Heart left ventricle (tissue), 16 donors: ENCODE measurements at regions not wholly inside any gene's neighbourhood (a gene's known extent, or its start where the extent isn't known, plus 50 kb on each side); places are given as distances from the start of the nearest gene placed in this dataset.

Source experiments
- ATAC-seq, 4 donors: fragments of 200-7000 bp; cut with Tn5 transposase; one replicate each; pipeline ENCODE4 v1.9.1; 2020 to 2022; ENCODE audit warnings: moderate library complexity in 4 of 4, mild to moderate bottlenecking in 3 of 4, moderate number of reproducible peaks in 1 of 4
- DNase-seq, 5 donors: peaks; one replicate each; pipeline ENCODE4 v3.0.0-alpha.2; 2020
- H3K27ac ChIP-seq, 12 donors: fragments of 200-600 bp; sonication (generic) in 4 of 12; one replicate each; pipeline versions ENCODE4 v1.5.0 to v1.8.0; 2016 to 2022; ENCODE audit warnings: mild to moderate bottlenecking in 2 of 12
- H3K27me3 ChIP-seq, 9 donors: fragments of 200-600 bp; sonication (generic) in 2 of 9; one replicate each; pipeline versions ENCODE4 v1.5.1 to v1.8.0; 2016 to 2022; ENCODE audit warnings: mild to moderate bottlenecking in 3 of 9
- H3K36me3 ChIP-seq, 9 donors: fragments of 200-600 bp; sonication (generic) in 2 of 9; one replicate each; pipeline versions ENCODE4 v1.5.0 to v1.8.0; 2018 to 2022; ENCODE audit warnings: mild to moderate bottlenecking in 2 of 9
- H3K4me1 ChIP-seq, 12 donors: fragments of 200-600 bp; sonication (generic) in 4 of 12; one replicate each; pipeline versions ENCODE4 v1.5.0 to v1.8.0; 2016 to 2022; ENCODE audit warnings: mild to moderate bottlenecking in 3 of 12
- H3K4me3 ChIP-seq, 12 donors: fragments of 200-600 bp; sonication (generic) in 4 of 12; one replicate each; pipeline versions ENCODE4 v1.5.0 to v1.8.0; 2017 to 2022; ENCODE audit warnings: mild to moderate bottlenecking in 9 of 12, moderate library complexity in 4 of 12
- H3K9me3 ChIP-seq, 12 donors: fragments of 200-600 bp; sonication (generic) in 4 of 12; one replicate each; pipeline versions ENCODE4 v1.5.0 to v1.8.0; 2016 to 2022; ENCODE audit warnings: mild to moderate bottlenecking in 1 of 12
- POLR2A ChIP-seq, 2 donors: fragments of 450-650 bp; IDR thresholded peaks; one replicate each; pipeline ENCODE4 v1.6.1; 2017; ENCODE audit warnings: antibody characterized with exemption in 2 of 2, mild to moderate bottlenecking in 2 of 2, moderate library complexity in 2 of 2
- WGBS, 4 donors: extraction: QIAGEN DNeasy Blood & Tissue Kit in 2 of 4; methylation state at CpG; one replicate each; pipeline versions ENCODE4 v1.1.5 to v1.1.7; 2013 to 2018; 5-methylcytosine and 5-hydroxymethylcytosine counted together
- intact Hi-C, 10 donors: fragments of 100-400 bp; cut with DNase I; formaldehyde crosslinking; loops; one replicate each; pipeline versions ENCODE4 v1.11.1 to v1.14.2; 2022
- TF ChIP-seq, protein P1 (sequence below), 12 donors: fragments of 200-600 bp; sonication (generic) in 4 of 12; IDR thresholded peaks; one replicate each; pipeline versions ENCODE4 v1.5.0 to v1.8.0; 2018 to 2022; ENCODE audit warnings: antibody characterized with exemption in 12 of 12, mild to moderate bottlenecking in 5 of 12
- donor health status: ischemic (EF 13 %, LVEDD 7.1; RV severe dilation, severe dysfunction).
- donor health status: healthy with polysubstance abuse.
- donor health status: DM: no; HTN: yes; CAD: no.
- donor health status: DM: no; HTN: no; CAD: no.
- donor health status: ischemic (EF 25% LVEDD 6.9; RV normal size, moderate dysfunction).
- donor health status: ischemic (EF 25% LVEDD 5.7; RV mildly dilated, moderate dysfunction).
- donor health status: healthy.
- donor health status: DM: yes; HTN: yes; CAD: no.
- donor health status: ischemic (EF 35%, LVEDD 5.7; RV mildly dilated, moderate dysfunction).
- donor health status: nonischemic (EF 11% LVEDD 7.7; RV severe dilation, severe dysfunction).
- donor health status: DM: yes; HTN: yes; CAD: no.
- donor health status: PGD.
- donor health status: ischemic (EF 29% LVEDD 5.4; RV normal size, mild dysfunction).
- donor health status: nonischemic (EF 23%, LVEDD 6.1; RV moderate dilation, normal function).

DNA sequence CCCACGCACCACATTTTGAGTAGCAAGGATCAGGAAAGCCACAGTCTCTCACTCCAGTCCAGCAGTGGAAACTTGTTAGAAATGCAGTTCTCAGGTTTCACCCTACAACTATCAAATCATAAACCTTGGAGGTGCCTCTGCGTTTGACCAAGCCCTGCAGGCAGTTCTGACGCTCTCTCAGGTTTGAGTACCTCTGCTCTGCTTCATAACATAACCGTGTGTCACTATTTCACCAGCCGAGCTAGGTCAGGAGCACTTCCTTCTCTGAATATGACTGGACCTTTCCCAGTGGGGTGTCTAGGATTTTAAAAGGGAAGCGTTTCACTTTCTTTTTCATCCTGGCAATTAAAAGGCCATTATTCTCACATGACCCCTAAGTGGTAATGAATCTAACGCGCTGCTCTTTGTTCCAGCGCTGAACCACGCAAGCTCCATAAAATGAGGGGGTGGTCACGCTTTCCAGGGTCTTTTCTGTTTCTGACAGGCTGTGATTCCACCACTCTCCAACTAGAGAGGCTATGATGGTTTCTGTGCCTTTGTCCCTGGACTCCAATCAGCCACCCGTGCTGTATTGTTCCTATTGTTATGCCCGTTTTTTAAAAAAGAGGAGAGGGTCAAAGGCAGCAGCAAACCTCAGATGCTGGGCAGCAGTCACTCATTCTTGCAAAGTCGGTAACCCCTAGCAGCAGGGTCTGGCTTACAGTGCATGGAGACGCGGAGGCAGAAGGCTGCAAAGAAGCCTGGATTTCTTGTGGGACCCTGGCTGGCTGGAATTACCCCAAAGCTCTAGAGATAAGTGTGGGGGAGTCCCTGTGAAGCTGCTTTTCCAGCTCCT lies 75.2 kb upstream of the CTNNA2 start:
- no peak for ATAC-seq
- Histone ChIP-seq H3K27me3 (no peaks in the 10 kb centered on the region), H3K9me3 (no peaks in the 10 kb centered on the region), H3K36me3 (no peaks in the 10 kb centered on the region), H3K4me3 (no peak overlapping the region), H3K4me1 (no peaks in the 10 kb centered on the region), H3K27ac (no peak overlapping the region)
- intact Hi-C loops = no loop called here
- 59 to 65% (median 62%) methylated on average over 14 to 16 of the region's 16 CpGs for WGBS, 4 donors
- no peak for DNase-seq
- TF ChIP-seq POLR2A (IDR thresholded peaks at IDR 0.05) = no peak
- TF ChIP-seq, protein P1, sequence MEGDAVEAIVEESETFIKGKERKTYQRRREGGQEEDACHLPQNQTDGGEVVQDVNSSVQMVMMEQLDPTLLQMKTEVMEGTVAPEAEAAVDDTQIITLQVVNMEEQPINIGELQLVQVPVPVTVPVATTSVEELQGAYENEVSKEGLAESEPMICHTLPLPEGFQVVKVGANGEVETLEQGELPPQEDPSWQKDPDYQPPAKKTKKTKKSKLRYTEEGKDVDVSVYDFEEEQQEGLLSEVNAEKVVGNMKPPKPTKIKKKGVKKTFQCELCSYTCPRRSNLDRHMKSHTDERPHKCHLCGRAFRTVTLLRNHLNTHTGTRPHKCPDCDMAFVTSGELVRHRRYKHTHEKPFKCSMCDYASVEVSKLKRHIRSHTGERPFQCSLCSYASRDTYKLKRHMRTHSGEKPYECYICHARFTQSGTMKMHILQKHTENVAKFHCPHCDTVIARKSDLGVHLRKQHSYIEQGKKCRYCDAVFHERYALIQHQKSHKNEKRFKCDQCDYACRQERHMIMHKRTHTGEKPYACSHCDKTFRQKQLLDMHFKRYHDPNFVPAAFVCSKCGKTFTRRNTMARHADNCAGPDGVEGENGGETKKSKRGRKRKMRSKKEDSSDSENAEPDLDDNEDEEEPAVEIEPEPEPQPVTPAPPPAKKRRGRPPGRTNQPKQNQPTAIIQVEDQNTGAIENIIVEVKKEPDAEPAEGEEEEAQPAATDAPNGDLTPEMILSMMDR (IDR thresholded peaks at IDR 0.05) = no peak

DNA sequence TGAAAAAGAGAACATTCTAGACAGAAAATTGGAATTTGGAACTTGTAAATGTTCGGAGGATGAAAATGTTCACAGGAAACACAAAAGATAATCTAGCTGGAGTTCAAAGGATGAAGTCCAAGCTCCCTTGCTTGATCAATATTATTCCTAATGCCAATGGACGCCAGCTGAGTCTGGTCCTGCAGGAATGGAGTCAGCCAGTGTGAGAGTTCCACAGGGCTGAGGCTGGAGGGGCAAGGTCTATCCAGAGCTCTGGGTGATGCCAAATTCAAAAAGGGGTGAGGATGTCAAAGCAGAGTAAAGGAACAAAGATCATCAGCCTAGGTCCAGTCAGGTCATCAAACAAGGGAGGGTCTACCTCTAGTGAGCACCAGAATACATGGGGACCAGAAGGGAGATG lies 78.5 kb upstream of the CTNNA2 start:
- intact Hi-C loops = no loop called here
- Histone ChIP-seq H3K36me3 (no peaks in the 10 kb centered on the region), H3K4me1 (no peaks in the 10 kb centered on the region), H3K27ac (no peak overlapping the region), H3K27me3 (no peaks in the 10 kb centered on the region), H3K4me3 (no peak overlapping the region), H3K9me3 (no peaks in the 10 kb centered on the region)
- ATAC-seq (no peak), DNase-seq (no peak)
- 71 to 78% (median 74%) methylated on average over 2 of the region's 2 CpGs for WGBS, 4 donors
- no peak for TF ChIP-seq POLR2A (IDR thresholded peaks at IDR 0.05)
- TF ChIP-seq, protein P1 (IDR thresholded peaks at IDR 0.05) = no peak

DNA sequence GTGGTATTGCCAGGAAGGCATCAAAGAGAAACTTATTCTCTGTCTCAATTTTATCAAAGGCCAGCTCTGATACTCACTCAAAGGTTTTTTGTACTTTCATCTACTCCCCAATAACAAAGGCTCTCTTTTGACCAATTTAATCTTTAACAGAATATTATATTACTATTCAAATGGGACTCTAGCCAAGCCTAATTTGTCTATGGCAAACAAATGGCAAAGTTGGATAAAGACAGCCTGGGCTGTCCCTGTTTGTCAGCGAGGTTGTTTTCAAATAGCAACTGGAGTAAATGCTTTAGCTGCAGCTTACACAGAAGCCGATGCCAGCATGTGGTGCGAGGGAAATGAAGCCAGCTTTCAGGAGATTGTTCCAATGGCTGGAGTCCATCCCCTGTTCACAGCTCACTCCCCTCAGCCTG lies 80.1 kb upstream of the CTNNA2 start:
- no peak for ATAC-seq
- intact Hi-C loops = no loop called here
- WGBS, 4 donors = 31 to 42% (median 39%) methylated on average over 3 of the region's 3 CpGs
- DNase-seq = no peak
- H3K4me3 ChIP-seq = no peak overlapping the region
- H3K27me3 ChIP-seq = no peaks in the 10 kb centered on the region
- H3K9me3 ChIP-seq = no peaks in the 10 kb centered on the region
- H3K36me3 ChIP-seq = no peaks in the 10 kb centered on the region
- H3K27ac ChIP-seq = no peak overlapping the region
- H3K4me1 ChIP-seq = no peaks in the 10 kb centered on the region
- TF ChIP-seq POLR2A (IDR thresholded peaks at IDR 0.05) = no peak
- TF ChIP-seq, protein P1 (IDR thresholded peaks at IDR 0.05) = no peak

DNA sequence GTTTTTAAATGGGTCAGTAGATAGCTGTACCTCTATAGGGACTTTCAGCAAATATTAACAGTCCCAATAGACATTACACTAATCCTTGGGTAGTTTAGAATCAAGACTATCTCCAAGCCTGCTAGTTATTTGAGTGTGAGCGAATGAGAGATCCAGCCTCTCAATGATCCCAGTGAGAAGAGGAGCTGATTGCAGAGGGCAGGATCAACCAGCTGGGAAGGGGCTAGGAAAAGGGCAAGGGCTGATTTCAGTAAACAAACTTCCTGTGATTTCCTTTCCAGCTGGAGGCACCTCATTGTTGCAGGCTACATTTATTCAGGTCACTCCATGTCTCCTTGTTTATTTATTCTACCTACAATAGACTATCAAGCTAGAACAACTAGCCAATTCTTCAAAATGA lies 84.1 kb upstream of the CTNNA2 start:
- Histone ChIP-seq H3K27ac (no peak overlapping the region), H3K4me3 (no peak overlapping the region), H3K4me1 (no peaks in the 10 kb centered on the region), H3K36me3 (no peaks in the 10 kb centered on the region), H3K9me3 (no peaks in the 10 kb centered on the region), H3K27me3 (no peaks in the 10 kb centered on the region)
- DNase-seq = no peak
- WGBS, 4 donors = 46 to 56% (median 51%) methylated on average over 1 of the region's 1 CpG
- TF ChIP-seq, protein P1 (IDR thresholded peaks at IDR 0.05) = no peak
- TF ChIP-seq POLR2A (IDR thresholded peaks at IDR 0.05) = no peak
- intact Hi-C loops = no loop called here
- ATAC-seq = no peak
